ENCODE measurements at regions not wholly inside any gene's neighbourhood (a gene's known extent, or its start where the extent isn't known, plus 50 kb on each side); places are given as distances from the start of the nearest gene placed in this dataset.

DNA sequence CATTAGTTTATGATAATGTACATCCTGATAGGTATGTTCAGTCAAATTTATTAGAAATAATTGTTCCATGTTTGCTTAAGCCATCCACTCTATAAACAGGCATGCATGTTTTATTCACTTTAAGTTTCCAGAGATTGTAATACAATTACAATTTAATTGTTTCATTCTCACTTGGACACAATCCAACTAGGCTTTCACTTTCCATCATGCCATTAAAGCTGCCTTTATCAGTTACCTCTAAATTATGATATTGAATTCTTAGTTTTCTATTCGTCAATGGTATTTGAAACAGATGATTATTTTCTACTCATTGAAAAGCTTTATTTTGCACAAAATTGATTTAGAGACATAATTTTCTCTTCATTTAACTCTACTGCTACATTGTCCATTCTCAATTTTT lies 1196.3 kb downstream of the RAPGEF2 start:
- Histone ChIP-seq H3K4me2 (ENCODE audit: control insufficient read depth, extremely low read depth, insufficient read depth, low read depth, low read length) (no peak overlapping the region), H3K9me1 (ENCODE audit: control insufficient read depth, extremely low read depth, insufficient read depth, low read length) (no peaks in the 10 kb centered on the region), H3K4me1 (ENCODE audit: control insufficient read depth, extremely low read depth, insufficient read depth, low read length) (no peaks in the 10 kb centered on the region), H3K4me3 (ENCODE audit: control insufficient read depth in 2 of 3, extremely low read depth in 1 of 3, insufficient read depth in 2 of 3, low read depth in 1 of 3, low read length in 3 of 3) (no peak overlapping the region), H3K27me3 (ENCODE audit: control insufficient read depth, extremely low read depth, insufficient read depth, low read length) (no peaks in the 10 kb centered on the region), H3K9ac (ENCODE audit: control insufficient read depth, extremely low read depth, insufficient read depth, low read length) (no peak overlapping the region), H3K79me2 (ENCODE audit: control insufficient read depth, insufficient read depth, low read length) (no peaks in the 10 kb centered on the region), H4K20me1 (ENCODE audit: control insufficient read depth, extremely low read depth, insufficient read depth, low read length) (no peaks in the 10 kb centered on the region), H3K36me3 (ENCODE audit: control insufficient read depth in 2 of 2, extremely low read depth in 1 of 2, insufficient read depth in 2 of 2, low read length in 2 of 2) (no peaks in the 10 kb centered on the region), H3K27ac (ENCODE audit: control insufficient read depth, insufficient read depth, low read length) (no peak overlapping the region), H3K9me3 (ENCODE audit: control insufficient read depth, low read depth, low read length) (no peaks in the 10 kb centered on the region), H2AFZ (ENCODE audit: control insufficient read depth, low read length) (no peak overlapping the region)
- TF ChIP-seq EZH2 (IDR thresholded peaks at IDR 0.05; ENCODE audit: low read length): no peak
- TF ChIP-seq, protein P1, sequence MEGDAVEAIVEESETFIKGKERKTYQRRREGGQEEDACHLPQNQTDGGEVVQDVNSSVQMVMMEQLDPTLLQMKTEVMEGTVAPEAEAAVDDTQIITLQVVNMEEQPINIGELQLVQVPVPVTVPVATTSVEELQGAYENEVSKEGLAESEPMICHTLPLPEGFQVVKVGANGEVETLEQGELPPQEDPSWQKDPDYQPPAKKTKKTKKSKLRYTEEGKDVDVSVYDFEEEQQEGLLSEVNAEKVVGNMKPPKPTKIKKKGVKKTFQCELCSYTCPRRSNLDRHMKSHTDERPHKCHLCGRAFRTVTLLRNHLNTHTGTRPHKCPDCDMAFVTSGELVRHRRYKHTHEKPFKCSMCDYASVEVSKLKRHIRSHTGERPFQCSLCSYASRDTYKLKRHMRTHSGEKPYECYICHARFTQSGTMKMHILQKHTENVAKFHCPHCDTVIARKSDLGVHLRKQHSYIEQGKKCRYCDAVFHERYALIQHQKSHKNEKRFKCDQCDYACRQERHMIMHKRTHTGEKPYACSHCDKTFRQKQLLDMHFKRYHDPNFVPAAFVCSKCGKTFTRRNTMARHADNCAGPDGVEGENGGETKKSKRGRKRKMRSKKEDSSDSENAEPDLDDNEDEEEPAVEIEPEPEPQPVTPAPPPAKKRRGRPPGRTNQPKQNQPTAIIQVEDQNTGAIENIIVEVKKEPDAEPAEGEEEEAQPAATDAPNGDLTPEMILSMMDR (optimal IDR thresholded peaks at IDR 0.05 in 1 of 3, IDR thresholded peaks at IDR 0.05 in 1 of 3, conservative IDR thresholded peaks at IDR 0.05 in 1 of 3; ENCODE audit: extremely low read depth in 1 of 3, insufficient read depth in 2 of 3, low read length in 3 of 3): no peak
- no peak for DNase-seq (ENCODE audit: low read depth, low spot score)
- no peak for FAIRE-seq
- dilution Hi-C loops (cut with MboI; ENCODE audit: extremely low pct_ligation_motif_present, low sequenced_read_pairs): no loop called here

DNA sequence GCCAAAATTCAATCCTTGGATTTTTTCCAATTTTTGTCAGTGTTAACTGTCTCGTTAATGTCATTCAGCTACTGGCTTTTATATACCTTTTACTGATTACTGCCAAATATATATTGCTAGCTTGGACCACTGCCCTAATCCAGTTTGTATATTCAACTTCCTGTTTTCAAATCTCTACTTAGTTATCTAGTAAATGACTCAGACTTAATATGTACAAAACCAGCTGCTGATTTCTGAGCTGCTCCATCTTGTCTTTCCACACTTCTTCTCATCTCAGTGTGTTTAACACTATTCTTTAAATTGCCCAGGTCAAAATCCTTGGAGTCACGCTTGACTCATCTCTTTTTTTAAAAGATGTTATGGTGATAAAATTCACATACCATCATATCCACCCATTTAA lies 1196.7 kb downstream of the RAPGEF2 start:
- no peaks in the 10 kb centered on the region for H3K9me1 ChIP-seq (ENCODE audit: control insufficient read depth, extremely low read depth, insufficient read depth, low read length)
- H3K27me3 ChIP-seq (ENCODE audit: control insufficient read depth, extremely low read depth, insufficient read depth, low read length): no peaks in the 10 kb centered on the region
- no peak overlapping the region for H3K9ac ChIP-seq (ENCODE audit: control insufficient read depth, extremely low read depth, insufficient read depth, low read length)
- H4K20me1 ChIP-seq (ENCODE audit: control insufficient read depth, extremely low read depth, insufficient read depth, low read length): no peaks in the 10 kb centered on the region
- no peaks in the 10 kb centered on the region for H3K79me2 ChIP-seq (ENCODE audit: control insufficient read depth, insufficient read depth, low read length)
- no peak for FAIRE-seq
- TF ChIP-seq, protein P1 (optimal IDR thresholded peaks at IDR 0.05 in 1 of 3, IDR thresholded peaks at IDR 0.05 in 1 of 3, conservative IDR thresholded peaks at IDR 0.05 in 1 of 3; ENCODE audit: extremely low read depth in 1 of 3, insufficient read depth in 2 of 3, low read length in 3 of 3): no peak
- TF ChIP-seq EZH2 (IDR thresholded peaks at IDR 0.05; ENCODE audit: low read length): no peak
- H2AFZ ChIP-seq (ENCODE audit: control insufficient read depth, low read length): no peak overlapping the region
- no peak for DNase-seq (ENCODE audit: low read depth, low spot score)
- H3K4me1 ChIP-seq (ENCODE audit: control insufficient read depth, extremely low read depth, insufficient read depth, low read length): no peaks in the 10 kb centered on the region
- no peaks in the 10 kb centered on the region for H3K36me3 ChIP-seq (ENCODE audit: control insufficient read depth in 2 of 2, extremely low read depth in 1 of 2, insufficient read depth in 2 of 2, low read length in 2 of 2)
- H3K9me3 ChIP-seq (ENCODE audit: control insufficient read depth, low read depth, low read length): no peaks in the 10 kb centered on the region
- H3K4me3 ChIP-seq (ENCODE audit: control insufficient read depth in 2 of 3, extremely low read depth in 1 of 3, insufficient read depth in 2 of 3, low read depth in 1 of 3, low read length in 3 of 3): no peak overlapping the region
- dilution Hi-C loops (cut with MboI; ENCODE audit: extremely low pct_ligation_motif_present, low sequenced_read_pairs): no loop called here
- no peak overlapping the region for H3K27ac ChIP-seq (ENCODE audit: control insufficient read depth, insufficient read depth, low read length)
- H3K4me2 ChIP-seq (ENCODE audit: control insufficient read depth, extremely low read depth, insufficient read depth, low read depth, low read length): no peak overlapping the region

Data from keratinocyte (primary cell).